ENCODE measurements at regions not wholly inside any gene's neighbourhood (a gene's known extent, or its start where the extent isn't known, plus 50 kb on each side); places are given as distances from the start of the nearest gene placed in this dataset.

- no peak overlapping the region for H3K4me3 ChIP-seq (ENCODE audit: low read depth, low read length)
- no peak for TF ChIP-seq CTCF (IDR thresholded peaks at IDR 0.05; ENCODE audit: control insufficient read depth, extremely low read depth, insufficient read depth)
- no peak for DNase-seq (ENCODE audit: low read depth)
These were observed 331.5 kb upstream of the LRP1B start for GRCh38 chr2:142462306-142462705.

GRCh38 chr2:142445551-142446072, 314.8 kb upstream of the LRP1B start:
- no peak for DNase-seq (ENCODE audit: low read depth)
- no peak for TF ChIP-seq CTCF (IDR thresholded peaks at IDR 0.05; ENCODE audit: control insufficient read depth, extremely low read depth, insufficient read depth)

GRCh38 chr2:142445023-142445422, 314.2 kb upstream of the LRP1B start:
- H3K4me3 ChIP-seq (ENCODE audit: low read depth, low read length) = no peak overlapping the region
- no peak for TF ChIP-seq CTCF (IDR thresholded peaks at IDR 0.05; ENCODE audit: control insufficient read depth, extremely low read depth, insufficient read depth)
- DNase-seq (ENCODE audit: low read depth) = no peak

More at GRCh38 chr2:142445551-142446072, 314.8 kb upstream of the LRP1B start:
- H3K4me3 ChIP-seq (ENCODE audit: low read depth, low read length) = no peak overlapping the region

- DNase-seq (ENCODE audit: low read depth) = no peak
- no peak overlapping the region for H3K4me3 ChIP-seq (ENCODE audit: low read depth, low read length)
- TF ChIP-seq CTCF (IDR thresholded peaks at IDR 0.05; ENCODE audit: control insufficient read depth, extremely low read depth, insufficient read depth) = no peak
These were observed 305.0 kb upstream of the LRP1B start for GRCh38 chr2:142435847-142436246.

- H3K4me3 ChIP-seq (ENCODE audit: low read depth, low read length) = no peak overlapping the region
- no peak for DNase-seq (ENCODE audit: low read depth)
- TF ChIP-seq CTCF (IDR thresholded peaks at IDR 0.05; ENCODE audit: control insufficient read depth, extremely low read depth, insufficient read depth) = no peak
These were observed 295.2 kb upstream of the LRP1B start for GRCh38 chr2:142426064-142426463.

GRCh38 chr2:142425551-142425950, 294.7 kb upstream of the LRP1B start:
- H3K4me3 ChIP-seq (ENCODE audit: low read depth, low read length) = no peak overlapping the region
- no peak for TF ChIP-seq CTCF (IDR thresholded peaks at IDR 0.05; ENCODE audit: control insufficient read depth, extremely low read depth, insufficient read depth)
- no peak for DNase-seq (ENCODE audit: low read depth)

GRCh38 chr2:142423603-142424002, 292.8 kb upstream of the LRP1B start:
- no peak overlapping the region for H3K4me3 ChIP-seq (ENCODE audit: low read depth, low read length)
- TF ChIP-seq CTCF (IDR thresholded peaks at IDR 0.05; ENCODE audit: control insufficient read depth, extremely low read depth, insufficient read depth) = no peak
- DNase-seq (ENCODE audit: low read depth) = no peak

All from LNCaP clone FGC (cell line).